Loucy (cell line): ENCODE measurements at regions not wholly inside any gene's neighbourhood (a gene's known extent, or its start where the extent isn't known, plus 50 kb on each side); places are given as distances from the start of the nearest gene placed in this dataset.

Experiments
- H2AFZ ChIP-seq: fragments of 200-600 bp; sonication (generic); 2 replicates; pipeline ENCODE4 v1.6.0; 2016; ENCODE audit warnings: antibody characterized with exemption, mild to moderate bottlenecking, low read length, moderate library complexity
- H3F3A ChIP-seq: fragments of 200-600 bp; 2 replicates; pipeline ENCODE4 v1.6.0; 2016; ENCODE audit warnings: antibody characterized with exemption, low read depth, mild to moderate bottlenecking
- H3K27me3 ChIP-seq: fragments of 200-600 bp; sonication (generic); 2 replicates; pipeline ENCODE4 v1.6.1; 2014; ENCODE audit warnings: low read length, mild to moderate bottlenecking; ENCODE audit not compliant: insufficient read depth, poor library complexity, severe bottlenecking
- H3K36me3 ChIP-seq: fragments of 200-600 bp; sonication (generic); 2 replicates; pipeline ENCODE4 v1.6.1; 2016; ENCODE audit warnings: low read length; ENCODE audit not compliant: insufficient read depth
- H3K4me1 ChIP-seq: fragments of 200-600 bp; sonication (generic); 2 replicates; pipeline ENCODE4 v1.5.1; 2014; ENCODE audit warnings: low read length, mild to moderate bottlenecking; ENCODE audit not compliant: insufficient read depth, poor library complexity, severe bottlenecking
- H3K4me2 ChIP-seq: fragments of 200-600 bp; sonication (generic); 2 replicates; pipeline ENCODE4 v1.6.0; 2014; ENCODE audit warnings: antibody characterized with exemption, low read length, low read depth, mild to moderate bottlenecking; ENCODE audit not compliant: poor library complexity, severe bottlenecking
- H3K4me3 ChIP-seq: fragments of 200-600 bp; sonication (generic); 2 replicates; pipeline ENCODE4 v1.5.1; 2014; ENCODE audit warnings: low read length, mild to moderate bottlenecking, mixed read lengths; ENCODE audit not compliant: poor library complexity, severe bottlenecking
- H3K79me2 ChIP-seq: fragments of 200-600 bp; sonication (generic); 2 replicates; pipeline ENCODE4 v1.6.1; 2014; ENCODE audit warnings: low read length; ENCODE audit not compliant: insufficient read depth
- H3K9ac ChIP-seq: fragments of 200-600 bp; sonication (generic); 2 replicates; pipeline ENCODE4 v1.6.0; 2014; ENCODE audit warnings: mild to moderate bottlenecking, low read depth, low read length, moderate library complexity; ENCODE audit not compliant: poor library complexity, severe bottlenecking
- H3K9me2 ChIP-seq: fragments of 200-600 bp; sonication (generic); replicated peaks from 2 replicates; pipeline ENCODE4 v1.6.1; 2016; ENCODE audit warnings: low read depth, low read length, mixed read lengths
- H3K9me3 ChIP-seq: fragments of 200-600 bp; sonication (generic); 2 replicates; pipeline ENCODE4 v1.6.1; 2014; ENCODE audit warnings: mild to moderate bottlenecking, antibody characterized with exemption, low read length, low read depth; ENCODE audit not compliant: insufficient read depth
- H4K20me1 ChIP-seq: fragments of 200-600 bp; sonication (generic); 2 replicates; pipeline ENCODE4 v1.6.0; 2014; ENCODE audit warnings: antibody characterized with exemption, low read length, mild to moderate bottlenecking; ENCODE audit not compliant: insufficient read depth, poor library complexity, severe bottlenecking
- CTCF ChIP-seq: fragments of 200-600 bp; sonication (generic); conservative IDR thresholded peaks from 2 replicates; pipeline ENCODE4 v1.5.1; 2014; ENCODE audit warnings: mild to moderate bottlenecking, antibody characterized with exemption, low read length
- EZH2phosphoT487 ChIP-seq: fragments of 200-600 bp; IDR thresholded peaks from 2 replicates; pipeline ENCODE4 v1.6.1; 2018; ENCODE audit warnings: antibody characterized with exemption, mild to moderate bottlenecking, moderate library complexity, borderline replicate concordance

- H3K27me3 ChIP-seq = no peaks in the 10 kb centered on the region
These were observed 311.0 kb upstream of the RGS17 start for GRCh38 chr6:153442096-153442495.

DNA sequence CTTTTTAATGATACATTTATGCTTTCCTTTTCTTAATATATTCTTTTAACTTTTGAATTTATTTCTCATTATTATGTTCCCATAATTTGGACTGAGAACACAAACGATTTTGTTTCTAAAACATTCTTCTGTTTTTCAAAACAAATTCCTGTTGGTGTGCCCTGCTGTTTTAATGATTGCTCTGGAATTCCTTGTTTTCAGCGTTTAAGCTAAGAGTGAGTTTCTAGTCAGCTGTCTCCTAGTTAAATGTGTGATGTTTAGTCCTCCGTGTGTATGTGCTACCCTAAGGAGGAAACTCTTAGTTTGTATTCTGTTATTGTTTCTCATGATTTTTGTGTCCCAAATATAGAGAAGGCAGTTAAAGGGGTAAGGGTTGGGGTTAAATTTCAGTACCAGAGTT, 306.1 kb upstream of the RGS17 start:
- Histone ChIP-seq H3F3A (no peaks in the 10 kb centered on the region), H2AFZ (no peak overlapping the region), H3K27me3 (no peaks in the 10 kb centered on the region), H3K9me2 (no peaks in the 10 kb centered on the region), H3K4me1 (no peaks in the 10 kb centered on the region), H3K36me3 (no peaks in the 10 kb centered on the region), H3K4me2 (no peak overlapping the region), H3K79me2 (no peaks in the 10 kb centered on the region), H3K4me3 (no peak overlapping the region), H3K9ac (no peak overlapping the region), H3K9me3 (no peaks in the 10 kb centered on the region), H4K20me1 (no peaks in the 10 kb centered on the region)
- TF ChIP-seq EZH2phosphoT487 = no peak
- no peak for TF ChIP-seq CTCF

More at GRCh38 chr6:153442096-153442495, 311.0 kb upstream of the RGS17 start:
- Histone ChIP-seq H3K9me2 (no peaks in the 10 kb centered on the region), H3K9ac (no peak overlapping the region), H3F3A (no peaks in the 10 kb centered on the region), H3K4me3 (no peak overlapping the region), H2AFZ (no peak overlapping the region), H4K20me1 (no peaks in the 10 kb centered on the region), H3K9me3 (no peaks in the 10 kb centered on the region), H3K4me1 (no peaks in the 10 kb centered on the region), H3K36me3 (no peaks in the 10 kb centered on the region), H3K79me2 (no peaks in the 10 kb centered on the region), H3K4me2 (no peak overlapping the region)
- TF ChIP-seq CTCF = no peak
- no peak for TF ChIP-seq EZH2phosphoT487

DNA sequence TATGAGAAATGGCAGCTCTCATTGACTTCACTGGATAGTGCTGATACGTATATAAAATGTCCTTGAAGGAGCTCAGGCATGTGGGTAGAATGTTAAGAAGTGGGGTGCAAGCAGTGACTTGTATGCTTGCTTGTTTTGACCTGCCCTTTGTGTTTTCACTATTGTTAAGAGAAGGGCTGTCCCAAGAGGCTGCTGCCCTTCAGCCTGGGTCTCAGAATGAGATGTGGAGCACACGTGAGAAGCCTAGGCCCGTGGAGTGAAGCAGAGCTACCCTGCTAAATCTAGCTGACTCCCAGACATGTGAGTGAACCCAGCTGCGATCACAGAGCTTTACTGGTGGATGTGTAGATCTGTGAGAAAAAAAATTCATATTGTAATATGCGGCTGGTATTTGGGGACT, 305.3 kb upstream of the RGS17 start:
- Histone ChIP-seq H3K36me3 (no peaks in the 10 kb centered on the region), H4K20me1 (no peaks in the 10 kb centered on the region), H3F3A (no peaks in the 10 kb centered on the region), H3K27me3 (no peaks in the 10 kb centered on the region), H3K4me3 (no peak overlapping the region), H2AFZ (no peak overlapping the region), H3K9me3 (no peaks in the 10 kb centered on the region), H3K9me2 (no peaks in the 10 kb centered on the region), H3K79me2 (no peaks in the 10 kb centered on the region), H3K4me2 (no peak overlapping the region), H3K4me1 (no peaks in the 10 kb centered on the region), H3K9ac (no peak overlapping the region)
- no peak for TF ChIP-seq EZH2phosphoT487
- TF ChIP-seq CTCF = no peak
